ENCODE measurements at regions not wholly inside any gene's neighbourhood (a gene's known extent, or its start where the extent isn't known, plus 50 kb on each side); places are given as distances from the start of the nearest gene placed in this dataset.

- H3K27ac Mint-ChIP-seq, result no peak overlapping the region
- no peak overlapping the region for H3K4me3 Mint-ChIP-seq
- H3K36me3 Mint-ChIP-seq, result no peaks in the 10 kb centered on the region
- peaks cover 0 to 4% (median 0%) of the 10 kb centered on the region in 3 donors for H3K9me3 Mint-ChIP-seq
- no peaks in the 10 kb centered on the region for H3K27me3 Mint-ChIP-seq
- no peaks in the 10 kb centered on the region for H3K4me1 Mint-ChIP-seq
These were observed 608.6 kb downstream of the SLCO4C1 start for GRCh38 chr5:101687349-101687985.

GRCh38 chr5:101686536-101687157 is 609.4 kb downstream of the SLCO4C1 start:
- Mint-ChIP-seq H3K27me3 (no peaks in the 10 kb centered on the region), H3K9me3 (peaks cover 0 to 4% (median 0%) of the 10 kb centered on the region in 3 donors)

GRCh38 chr5:101679816-101680215 is 616.3 kb downstream of the SLCO4C1 start:
- Mint-ChIP-seq H3K36me3 (no peaks in the 10 kb centered on the region), H3K27ac (no peak overlapping the region), H3K4me3 (no peak overlapping the region), H3K27me3 (peaks cover 3% of the 10 kb centered on the region), H3K9me3 (peaks cover 0 to 4% (median 0%) of the 10 kb centered on the region in 3 donors), H3K4me1 (no peaks in the 10 kb centered on the region)

More at GRCh38 chr5:101686536-101687157, 609.4 kb downstream of the SLCO4C1 start:
- no peak overlapping the region for H3K27ac Mint-ChIP-seq
- H3K4me3 Mint-ChIP-seq, result no peak overlapping the region
- H3K4me1 Mint-ChIP-seq, result no peaks in the 10 kb centered on the region
- H3K36me3 Mint-ChIP-seq, result no peaks in the 10 kb centered on the region

- peak overlapping the region in 1 of 3 donors; percentile 18 for H3K27ac Mint-ChIP-seq
- no peaks in the 10 kb centered on the region for H3K36me3 Mint-ChIP-seq
- H3K4me3 Mint-ChIP-seq, result no peak overlapping the region
- no peaks in the 10 kb centered on the region for H3K4me1 Mint-ChIP-seq
- H3K9me3 Mint-ChIP-seq, result peaks cover 0 to 4% (median 0%) of the 10 kb centered on the region in 3 donors
- H3K27me3 Mint-ChIP-seq, result peaks cover 3% of the 10 kb centered on the region
These were observed 617.4 kb downstream of the SLCO4C1 start for GRCh38 chr5:101678481-101679193.

GRCh38 chr5:101677961-101678360 is 618.1 kb downstream of the SLCO4C1 start:
- no peaks in the 10 kb centered on the region for H3K36me3 Mint-ChIP-seq
- H3K9me3 Mint-ChIP-seq, result no peaks in the 10 kb centered on the region
- H3K27ac Mint-ChIP-seq, result no peak overlapping the region
- no peaks in the 10 kb centered on the region for H3K4me1 Mint-ChIP-seq
- no peak overlapping the region for H3K4me3 Mint-ChIP-seq
- H3K27me3 Mint-ChIP-seq, result peaks cover 3% of the 10 kb centered on the region

GRCh38 chr5:101676646-101677045 is 619.4 kb downstream of the SLCO4C1 start:
- H3K9me3 Mint-ChIP-seq, result no peaks in the 10 kb centered on the region
- H3K4me1 Mint-ChIP-seq, result no peaks in the 10 kb centered on the region
- H3K27ac Mint-ChIP-seq, result no peak overlapping the region
- no peaks in the 10 kb centered on the region for H3K36me3 Mint-ChIP-seq
- H3K4me3 Mint-ChIP-seq, result no peak overlapping the region
- H3K27me3 Mint-ChIP-seq, result peaks cover 3% of the 10 kb centered on the region

GRCh38 chr5:101675510-101676219 is 620.4 kb downstream of the SLCO4C1 start:
- H3K36me3 Mint-ChIP-seq, result no peaks in the 10 kb centered on the region
- H3K4me1 Mint-ChIP-seq, result no peaks in the 10 kb centered on the region
- peaks cover 3% of the 10 kb centered on the region for H3K27me3 Mint-ChIP-seq
- H3K9me3 Mint-ChIP-seq, result no peaks in the 10 kb centered on the region
- no peak overlapping the region for H3K4me3 Mint-ChIP-seq
- no peak overlapping the region for H3K27ac Mint-ChIP-seq

- Mint-ChIP-seq H3K4me3 (no peak overlapping the region), H3K9me3 (no peaks in the 10 kb centered on the region), H3K27me3 (no peaks in the 10 kb centered on the region), H3K36me3 (no peaks in the 10 kb centered on the region), H3K27ac (no peak overlapping the region), H3K4me1 (no peaks in the 10 kb centered on the region)
These were observed 623.0 kb downstream of the SLCO4C1 start for GRCh38 chr5:101673120-101673519.

- H3K27me3 Mint-ChIP-seq, result no peaks in the 10 kb centered on the region
These were observed 631.9 kb downstream of the SLCO4C1 start for GRCh38 chr5:101664071-101664791.

GRCh38 chr5:101663543-101663942 is 632.5 kb downstream of the SLCO4C1 start:
- Mint-ChIP-seq H3K4me3 (no peak overlapping the region), H3K27me3 (no peaks in the 10 kb centered on the region), H3K36me3 (no peaks in the 10 kb centered on the region), H3K27ac (no peak overlapping the region), H3K4me1 (no peaks in the 10 kb centered on the region), H3K9me3 (no peaks in the 10 kb centered on the region)

More at GRCh38 chr5:101664071-101664791, 631.9 kb downstream of the SLCO4C1 start:
- Mint-ChIP-seq H3K9me3 (no peaks in the 10 kb centered on the region), H3K4me3 (no peak overlapping the region), H3K4me1 (no peaks in the 10 kb centered on the region), H3K36me3 (no peaks in the 10 kb centered on the region), H3K27ac (no peak overlapping the region)

- Mint-ChIP-seq H3K4me1 (no peaks in the 10 kb centered on the region), H3K9me3 (no peaks in the 10 kb centered on the region), H3K27ac (no peak overlapping the region), H3K4me3 (no peak overlapping the region), H3K27me3 (no peaks in the 10 kb centered on the region), H3K36me3 (no peaks in the 10 kb centered on the region)
These were observed 633.8 kb downstream of the SLCO4C1 start for GRCh38 chr5:101662263-101662662.

GRCh38 chr5:101658433-101658832 is 637.7 kb downstream of the SLCO4C1 start:
- peaks cover 2% of the 10 kb centered on the region for H3K36me3 Mint-ChIP-seq
- H3K27me3 Mint-ChIP-seq, result no peaks in the 10 kb centered on the region
- no peaks in the 10 kb centered on the region for H3K9me3 Mint-ChIP-seq
- no peak overlapping the region for H3K4me3 Mint-ChIP-seq
- H3K4me1 Mint-ChIP-seq, result no peaks in the 10 kb centered on the region
- H3K27ac Mint-ChIP-seq, result no peak overlapping the region

GRCh38 chr5:101653996-101654395 is 642.1 kb downstream of the SLCO4C1 start:
- Mint-ChIP-seq H3K4me1 (no peaks in the 10 kb centered on the region), H3K4me3 (no peak overlapping the region), H3K36me3 (peaks cover 5% of the 10 kb centered on the region), H3K27ac (peak overlapping the region in 1 of 3 donors; percentile 11), H3K27me3 (no peaks in the 10 kb centered on the region), H3K9me3 (no peaks in the 10 kb centered on the region)

GRCh38 chr5:101647861-101648260 is 648.2 kb downstream of the SLCO4C1 start:
- Mint-ChIP-seq H3K27me3 (no peaks in the 10 kb centered on the region), H3K27ac (no peak overlapping the region), H3K4me3 (no peak overlapping the region), H3K4me1 (no peaks in the 10 kb centered on the region), H3K36me3 (peaks cover 3% of the 10 kb centered on the region), H3K9me3 (peaks cover 0 to 3% (median 0%) of the 10 kb centered on the region in 3 donors)

Data from IgD-negative memory B cell (primary cell).